LNCaP clone FGC (cell line): ENCODE measurements at regions not wholly inside any gene's neighbourhood (a gene's known extent, or its start where the extent isn't known, plus 50 kb on each side); places are given as distances from the start of the nearest gene placed in this dataset.

ENCODE experiments used
- DNase-seq: peaks from one replicate; pipeline ENCODE4 v3.0.0-alpha.2; 2011; ENCODE audit warnings: low read depth
- H3K4me3 ChIP-seq: 2 replicates; pipeline ENCODE4 v1.5.1; 2011; ENCODE audit warnings: mild to moderate bottlenecking, low read depth, low read length, control low read depth
- TF ChIP-seq, protein P1 (sequence below): IDR thresholded peaks from 2 replicates; pipeline ENCODE4 v1.5.1; 2012; ENCODE audit warnings: mild to moderate bottlenecking; ENCODE audit not compliant: control insufficient read depth, insufficient read depth; ENCODE audit errors: extremely low read depth

DNA sequence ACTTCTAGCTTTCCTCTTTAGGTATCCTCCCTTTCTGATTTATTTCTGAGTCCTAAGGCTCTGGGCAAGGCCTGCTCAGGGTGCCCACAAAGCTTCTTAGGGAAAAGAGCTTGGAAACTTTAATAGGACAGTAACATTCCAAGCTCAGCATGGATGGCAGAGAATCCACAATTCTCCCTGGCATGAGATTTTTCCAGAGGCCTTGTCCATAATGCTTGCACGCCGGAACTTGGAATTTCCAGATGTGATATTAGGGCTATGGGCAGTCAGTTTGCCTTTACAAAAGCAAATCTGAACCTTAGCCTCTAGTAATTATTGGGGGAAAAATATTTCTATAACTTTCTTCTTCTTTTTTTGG is 139.0 kb upstream of the RBMS3 start:
- DNase-seq: no peak
- H3K4me3 ChIP-seq: no peak overlapping the region
- TF ChIP-seq, protein P1, sequence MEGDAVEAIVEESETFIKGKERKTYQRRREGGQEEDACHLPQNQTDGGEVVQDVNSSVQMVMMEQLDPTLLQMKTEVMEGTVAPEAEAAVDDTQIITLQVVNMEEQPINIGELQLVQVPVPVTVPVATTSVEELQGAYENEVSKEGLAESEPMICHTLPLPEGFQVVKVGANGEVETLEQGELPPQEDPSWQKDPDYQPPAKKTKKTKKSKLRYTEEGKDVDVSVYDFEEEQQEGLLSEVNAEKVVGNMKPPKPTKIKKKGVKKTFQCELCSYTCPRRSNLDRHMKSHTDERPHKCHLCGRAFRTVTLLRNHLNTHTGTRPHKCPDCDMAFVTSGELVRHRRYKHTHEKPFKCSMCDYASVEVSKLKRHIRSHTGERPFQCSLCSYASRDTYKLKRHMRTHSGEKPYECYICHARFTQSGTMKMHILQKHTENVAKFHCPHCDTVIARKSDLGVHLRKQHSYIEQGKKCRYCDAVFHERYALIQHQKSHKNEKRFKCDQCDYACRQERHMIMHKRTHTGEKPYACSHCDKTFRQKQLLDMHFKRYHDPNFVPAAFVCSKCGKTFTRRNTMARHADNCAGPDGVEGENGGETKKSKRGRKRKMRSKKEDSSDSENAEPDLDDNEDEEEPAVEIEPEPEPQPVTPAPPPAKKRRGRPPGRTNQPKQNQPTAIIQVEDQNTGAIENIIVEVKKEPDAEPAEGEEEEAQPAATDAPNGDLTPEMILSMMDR: no peak

DNA sequence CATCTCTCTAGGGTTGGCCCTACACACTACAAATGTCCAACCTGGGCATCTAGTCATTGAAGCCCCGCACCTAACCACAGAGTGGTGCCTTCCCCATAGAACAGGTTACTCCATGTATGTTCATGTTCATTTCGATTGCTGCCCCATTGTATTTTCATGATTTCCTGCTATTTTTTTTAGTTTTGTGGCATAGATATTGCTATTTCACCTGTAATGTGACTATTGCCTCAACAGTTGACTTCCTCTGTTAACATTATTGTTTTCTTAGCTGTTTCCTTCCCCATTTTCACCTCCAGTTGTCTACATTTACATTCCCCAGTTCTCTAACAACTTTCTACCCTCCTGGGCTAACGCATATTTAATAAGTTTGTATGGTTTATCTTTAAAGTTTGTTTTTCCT is 137.7 kb upstream of the RBMS3 start:
- no peak overlapping the region for H3K4me3 ChIP-seq
- DNase-seq: no peak
- TF ChIP-seq, protein P1: no peak

DNA sequence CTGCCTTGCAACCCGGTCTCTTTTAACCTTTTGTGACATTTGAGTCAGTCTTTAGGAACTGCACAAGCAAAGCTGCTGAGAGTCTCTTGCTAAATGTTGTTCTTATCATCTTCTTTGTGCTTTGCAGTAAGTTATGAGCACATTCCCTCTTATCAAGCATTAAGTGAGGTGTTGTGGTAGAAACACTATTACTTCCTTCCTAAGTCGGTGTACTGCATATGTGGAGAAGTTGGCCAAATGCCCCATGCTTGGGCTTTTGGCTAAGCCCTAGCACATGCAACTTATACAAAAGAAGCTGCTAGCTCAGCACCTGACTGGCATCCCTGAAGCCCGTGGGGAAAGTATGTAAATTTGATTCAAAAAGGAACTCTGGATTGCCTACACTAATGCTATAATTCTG is 136.5 kb upstream of the RBMS3 start:
- TF ChIP-seq, protein P1: no peak

DNA sequence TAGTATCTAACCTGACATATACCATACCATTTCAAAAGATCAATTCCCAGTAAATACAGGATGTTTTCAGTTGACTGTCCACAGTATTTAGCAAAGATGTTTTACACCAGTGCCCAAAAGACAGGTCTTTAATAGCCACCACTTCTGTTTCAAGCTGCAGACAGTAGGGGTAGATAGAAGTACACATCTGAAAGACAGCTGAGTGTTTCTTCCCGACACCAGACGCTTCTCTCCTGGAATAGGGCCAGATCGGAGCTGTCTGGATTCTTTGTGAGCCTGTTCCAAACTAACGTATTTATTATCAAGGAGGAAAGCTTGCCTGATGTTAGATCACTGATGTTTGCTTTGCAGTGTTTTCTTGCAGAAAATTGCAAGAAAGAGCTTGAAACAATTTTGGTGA is 136.1 kb upstream of the RBMS3 start:
- H3K4me3 ChIP-seq: no peak overlapping the region
- DNase-seq: peak; percentile 1
- TF ChIP-seq, protein P1: peak; percentile 16; the same call in 1 of the 2 replicates

More for the DNA sequence above, 136.5 kb upstream of the RBMS3 start:
- no peak overlapping the region for H3K4me3 ChIP-seq
- DNase-seq: no peak

DNA sequence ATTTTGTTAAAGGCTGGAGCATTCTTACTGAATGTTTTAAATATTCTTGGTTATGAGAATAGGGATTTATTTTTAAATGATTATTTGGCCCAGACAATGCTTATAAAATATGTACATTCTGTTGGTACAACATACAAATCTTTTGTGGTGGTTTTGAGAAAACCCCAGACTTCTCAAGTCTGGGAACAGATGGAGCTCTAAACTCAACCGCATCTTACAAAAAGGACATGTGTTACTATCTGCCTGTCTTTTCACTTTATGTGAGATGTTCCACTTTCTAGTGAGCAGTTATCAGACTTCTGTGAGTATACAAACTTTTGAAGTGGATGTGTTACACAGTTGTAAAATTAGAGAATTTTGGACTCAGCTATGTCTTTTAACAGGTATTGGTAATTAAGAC is 135.5 kb upstream of the RBMS3 start:
- no peak for DNase-seq
- TF ChIP-seq, protein P1: no peak
- no peak overlapping the region for H3K4me3 ChIP-seq

DNA sequence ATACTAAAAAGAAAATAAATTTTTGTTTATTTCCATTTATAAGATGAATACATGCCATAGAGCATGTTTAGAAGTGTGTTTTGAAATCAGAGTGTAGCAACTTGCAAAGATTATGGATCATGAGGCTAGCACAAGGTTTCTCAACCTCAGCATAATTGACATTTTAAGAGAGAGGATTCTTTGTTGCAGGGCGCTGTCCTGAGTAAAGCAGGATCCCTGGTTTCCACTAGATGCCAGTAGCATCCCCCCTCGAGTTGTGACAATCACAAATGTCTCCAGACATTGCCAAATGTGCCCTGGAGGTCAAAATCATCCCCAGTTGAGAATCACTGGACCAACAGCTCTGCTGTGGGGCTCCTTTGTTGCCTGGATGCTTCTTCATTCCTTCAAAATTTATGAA is 128.5 kb upstream of the RBMS3 start:
- DNase-seq: no peak
- TF ChIP-seq, protein P1: no peak
- H3K4me3 ChIP-seq: no peak overlapping the region

DNA sequence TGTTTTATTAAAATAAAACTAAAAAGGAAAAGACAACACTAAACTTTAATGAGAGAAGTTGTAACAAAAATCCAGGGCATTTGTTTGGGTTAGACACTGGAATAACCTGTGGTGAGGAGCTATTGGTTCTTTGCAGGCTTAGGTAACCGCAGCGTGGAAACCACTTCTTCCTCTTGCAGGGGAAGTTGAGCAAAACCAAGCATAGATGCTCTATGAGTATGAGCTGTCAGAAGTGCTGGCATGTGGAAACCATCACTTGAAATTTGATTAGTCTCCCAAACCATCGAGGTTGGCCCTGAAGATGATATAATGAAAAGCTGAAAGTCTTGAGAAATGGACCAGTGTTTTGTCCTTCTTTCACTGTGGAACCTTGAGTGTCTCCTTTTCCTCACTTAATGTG is 127.1 kb upstream of the RBMS3 start:
- H3K4me3 ChIP-seq: no peak overlapping the region
- DNase-seq: no peak
- TF ChIP-seq, protein P1: no peak
